Hematopoietic multipotent progenitor cell treated with erythropoietin and hydrocortisone succinate and interleukin-3 and kit ligand, for 15 days (in vitro differentiated cells): ENCODE measurements at regions not wholly inside any gene's neighbourhood (a gene's known extent, or its start where the extent isn't known, plus 50 kb on each side); places are given as distances from the start of the nearest gene placed in this dataset.

ENCODE experiments used
- DNase-seq: peaks from one replicate; pipeline ENCODE4 v3.0.0-alpha.2; 2015; ENCODE audit warnings: low spot score

DNA sequence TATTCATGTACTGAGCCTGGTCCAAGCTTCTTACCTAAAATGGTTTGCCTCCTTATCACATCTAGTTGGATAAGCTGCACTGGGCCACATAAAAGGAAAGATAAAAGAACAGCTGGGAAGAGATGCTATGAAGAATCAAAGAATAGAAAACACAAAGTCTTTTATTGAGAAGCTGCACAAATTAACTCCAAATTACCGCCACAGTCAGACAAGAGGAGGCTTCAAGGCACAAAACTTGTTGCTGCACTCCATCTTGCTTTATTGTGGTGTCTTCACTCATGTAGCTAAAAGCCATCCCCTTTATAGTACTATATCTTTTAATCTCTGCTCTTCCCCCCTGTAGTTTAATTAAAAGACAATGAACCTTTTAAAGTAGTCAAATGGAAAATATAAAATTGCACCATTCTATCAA, 330.6 kb upstream of the PMFBP1 start:
- no peak for DNase-seq

DNA sequence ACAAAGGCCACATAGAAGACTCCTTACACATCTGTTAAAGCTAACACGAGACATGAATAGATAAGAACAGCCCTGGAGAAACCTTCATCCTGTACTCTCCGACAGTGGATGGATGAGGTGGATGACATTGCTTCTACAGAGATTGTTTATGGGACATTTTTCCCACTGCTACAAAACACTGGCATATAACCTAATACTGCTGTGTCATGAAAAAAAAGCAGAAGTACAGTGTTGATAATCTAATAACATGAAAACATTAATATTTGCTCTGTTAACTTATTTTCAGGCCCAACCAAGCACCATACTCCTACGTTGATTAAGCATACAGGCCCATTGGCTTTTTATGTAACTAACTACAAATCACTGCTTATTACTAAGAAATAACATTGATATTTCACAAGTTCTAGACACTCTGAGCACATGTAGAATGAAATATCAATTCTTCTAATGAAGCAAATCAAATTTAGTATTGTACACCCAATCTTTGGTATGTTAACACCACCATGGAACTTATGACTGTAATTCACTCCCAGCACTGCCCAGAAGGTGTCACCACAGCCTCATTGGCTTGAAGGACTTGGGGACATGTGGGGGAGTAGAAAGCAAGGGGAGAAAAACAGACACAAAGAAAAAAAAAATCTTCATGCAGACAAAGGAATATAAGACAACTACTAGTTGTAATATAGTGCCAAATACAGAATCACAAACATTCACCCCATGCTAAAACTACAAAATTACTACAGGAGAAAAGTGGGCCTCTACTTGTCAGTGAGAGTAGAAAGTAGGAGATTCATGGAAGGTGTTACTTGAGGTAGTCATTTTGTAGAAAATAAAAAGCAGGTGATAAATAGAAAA, 330.0 kb upstream of the PMFBP1 start:
- peak; percentile 26 for DNase-seq

DNA sequence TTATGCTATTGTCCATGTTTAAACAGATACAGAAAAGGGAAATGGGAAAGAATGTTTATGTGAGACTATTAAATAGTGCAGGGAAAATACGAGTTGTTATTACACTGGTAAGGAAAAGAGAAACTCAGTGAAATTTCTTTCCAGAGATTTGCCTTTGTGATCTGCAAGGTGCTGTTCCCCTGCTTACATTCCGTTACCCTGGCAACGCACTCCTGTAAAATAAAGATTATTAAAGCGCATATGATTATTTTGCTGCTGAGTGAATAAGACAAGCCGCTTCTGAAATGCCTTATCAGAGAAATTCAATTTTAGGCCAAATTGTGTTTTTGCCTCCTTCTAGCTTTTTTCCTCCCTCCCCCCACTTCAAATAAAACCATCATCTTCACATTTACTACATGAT, 328.6 kb upstream of the PMFBP1 start:
- no peak for DNase-seq

DNA sequence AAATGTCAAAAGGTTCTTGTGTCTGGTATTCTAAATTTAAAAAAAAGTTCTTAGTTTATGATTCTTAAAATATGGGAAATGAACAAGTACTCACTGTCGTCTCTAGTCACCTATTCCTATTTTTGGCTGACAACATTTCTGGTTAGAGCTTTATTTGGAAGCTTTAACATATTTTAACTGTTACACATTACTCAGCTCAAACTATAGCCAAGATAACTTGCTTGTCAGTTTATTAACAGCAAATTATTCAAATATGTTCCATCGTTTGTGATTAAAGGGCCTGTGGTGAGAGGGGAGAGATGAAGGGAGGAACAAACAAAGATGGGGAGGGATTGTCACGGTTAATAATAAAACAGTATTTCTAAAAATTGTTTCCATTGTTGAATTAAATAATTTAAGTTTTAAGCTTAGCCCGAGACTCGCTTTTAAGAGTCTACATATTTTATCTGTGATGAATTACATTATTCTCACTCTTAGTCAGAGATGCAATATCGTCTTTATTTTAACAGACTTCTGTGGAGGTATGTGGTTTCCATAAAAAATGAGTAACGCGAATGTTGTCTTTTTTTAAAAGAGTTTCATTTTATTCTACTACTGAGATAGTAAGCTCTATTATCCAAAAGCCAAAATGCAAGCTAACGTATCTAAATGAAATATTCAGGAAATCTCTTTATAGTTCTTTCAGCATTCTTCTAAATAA, 321.9 kb upstream of the PMFBP1 start:
- no peak for DNase-seq

DNA sequence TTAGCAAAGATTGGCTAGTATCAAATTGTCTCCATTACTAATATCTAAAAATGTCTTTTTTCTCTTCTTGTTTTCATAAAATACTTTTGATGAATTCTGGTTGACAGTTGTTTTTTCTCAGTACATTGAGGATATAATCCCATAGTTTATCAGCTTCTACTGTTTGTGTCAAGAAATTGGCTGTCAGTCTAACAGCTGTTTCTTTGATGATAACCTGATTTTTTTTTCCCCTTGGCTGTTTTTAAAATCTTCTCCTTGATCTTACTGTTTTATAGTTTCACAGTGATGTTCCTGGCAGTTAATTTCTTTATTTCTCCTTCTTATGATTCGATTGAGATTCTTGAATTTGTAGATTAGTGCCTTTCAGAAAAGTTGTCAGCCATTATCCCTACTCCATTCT, 315.3 kb upstream of the PMFBP1 start:
- no peak for DNase-seq

DNA sequence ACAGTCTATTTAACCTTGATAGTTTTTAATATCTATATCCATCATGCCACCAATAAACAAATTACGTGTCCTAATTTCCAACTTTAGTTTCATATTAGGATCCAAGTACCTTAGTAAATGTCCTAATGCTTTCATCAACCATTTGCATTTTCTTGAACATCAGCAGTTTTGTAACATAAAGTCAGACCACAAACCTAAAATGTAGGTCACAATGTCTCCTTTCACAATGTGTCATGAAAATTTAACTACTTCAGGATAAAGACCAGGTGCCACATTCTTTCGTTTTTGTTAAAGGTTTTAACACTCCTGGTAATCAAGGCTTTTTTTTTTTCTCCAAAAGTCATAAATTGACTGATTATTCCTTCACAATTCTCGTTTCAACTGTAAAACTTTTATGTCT, 310.7 kb upstream of the PMFBP1 start:
- DNase-seq = no peak

DNA sequence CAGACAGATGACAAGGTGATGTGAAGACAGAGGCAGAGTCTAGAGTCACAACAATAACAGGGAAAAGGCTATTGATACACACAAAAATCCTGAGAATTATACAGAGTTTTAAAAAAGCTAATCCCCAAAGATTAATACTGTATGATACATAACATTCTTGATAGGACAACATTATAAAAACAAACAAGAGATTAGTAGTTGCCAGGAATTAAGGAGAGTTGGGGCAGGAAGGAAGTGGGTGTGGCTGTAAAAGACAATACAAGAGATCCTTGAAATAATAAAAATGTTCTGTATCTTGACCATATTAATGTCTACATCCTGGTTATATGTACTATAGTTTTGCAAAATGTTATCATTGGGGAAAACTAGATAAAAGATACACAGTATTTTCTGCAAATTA, 309.5 kb upstream of the PMFBP1 start:
- no peak for DNase-seq

DNA sequence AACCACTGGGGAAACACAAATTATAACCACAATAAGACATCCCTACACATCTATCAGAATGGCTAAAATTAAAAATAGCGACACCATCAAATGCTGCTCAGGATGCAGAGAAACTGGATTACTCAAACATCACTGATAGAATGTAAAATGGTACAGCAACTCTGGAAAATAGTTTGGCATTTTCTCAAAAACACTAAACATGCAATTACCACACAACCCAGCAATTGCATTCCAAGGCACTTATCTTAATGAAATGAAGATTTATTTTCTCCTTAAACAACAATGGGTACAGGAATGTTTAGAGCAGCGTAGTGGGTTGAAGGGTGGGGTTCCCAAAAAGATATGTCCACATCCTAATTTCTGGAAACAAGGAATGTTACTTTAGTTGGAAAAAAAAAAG, 309.0 kb upstream of the PMFBP1 start:
- DNase-seq = no peak

DNA sequence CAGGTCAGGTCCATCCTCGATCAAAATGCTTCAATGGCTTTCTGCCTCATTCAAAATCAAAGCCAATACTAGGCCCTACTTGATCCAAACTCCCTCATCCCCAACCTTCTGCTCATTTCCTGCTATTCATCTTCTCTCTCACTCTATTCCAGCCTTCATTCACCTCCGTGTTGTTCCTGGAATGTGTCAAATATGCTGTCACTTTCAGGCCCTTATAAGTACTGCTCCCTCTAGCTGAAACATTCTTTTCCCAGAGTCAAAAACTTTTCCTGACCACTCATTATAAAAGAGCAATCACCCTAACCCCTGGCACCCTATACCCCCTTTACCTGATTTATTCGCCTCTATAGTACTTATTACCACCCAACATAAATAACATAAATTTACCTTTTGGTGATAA, 303.7 kb upstream of the PMFBP1 start:
- DNase-seq = no peak

DNA sequence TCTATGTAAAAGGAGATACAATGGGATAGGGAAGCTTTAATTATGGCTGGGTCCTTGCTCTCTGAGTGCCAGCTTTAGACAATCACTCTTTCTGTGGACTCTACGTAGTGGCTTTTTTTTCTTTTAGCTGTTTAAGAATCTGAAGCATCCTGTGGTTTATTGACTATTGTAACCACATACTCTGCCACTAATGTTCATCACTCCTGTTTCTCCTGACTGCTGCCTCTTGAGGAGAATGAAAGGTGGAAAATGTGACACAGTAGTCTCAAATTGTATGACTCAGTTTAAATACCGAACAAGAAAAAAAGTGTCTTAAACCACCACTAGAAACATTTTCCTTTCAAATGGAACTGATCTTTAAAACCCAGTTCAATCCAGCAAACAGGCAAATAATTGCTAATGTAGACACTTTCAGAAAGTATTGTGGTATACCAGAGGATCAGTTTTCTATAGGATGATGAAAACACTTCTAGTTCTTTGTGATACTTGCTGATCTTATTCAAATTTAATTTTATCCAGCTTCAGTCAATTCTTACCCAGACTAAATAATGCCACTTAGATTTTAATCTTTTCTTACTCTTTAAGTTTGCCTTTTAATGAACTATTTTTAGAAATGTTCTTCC, 302.7 kb upstream of the PMFBP1 start:
- DNase-seq = no peak

DNA sequence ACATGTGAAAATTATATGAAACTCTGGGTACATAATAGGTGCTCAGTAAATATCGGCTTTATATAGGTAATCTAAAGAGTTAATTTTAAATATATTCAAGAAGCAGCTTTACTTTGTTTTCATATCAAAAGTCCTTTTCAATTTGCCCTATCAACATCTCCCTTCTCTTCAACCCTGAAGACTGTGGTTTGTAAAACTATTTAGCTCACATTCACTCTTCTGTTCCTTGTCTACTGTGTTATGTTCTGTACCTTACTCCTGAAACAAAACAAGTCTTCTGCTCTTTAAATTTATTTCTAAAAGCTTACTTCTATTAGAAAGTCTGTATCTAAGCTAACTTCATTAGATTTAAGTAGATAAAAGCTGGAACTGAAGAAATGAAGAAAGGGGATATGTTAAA, 301.7 kb upstream of the PMFBP1 start:
- no peak for DNase-seq

DNA sequence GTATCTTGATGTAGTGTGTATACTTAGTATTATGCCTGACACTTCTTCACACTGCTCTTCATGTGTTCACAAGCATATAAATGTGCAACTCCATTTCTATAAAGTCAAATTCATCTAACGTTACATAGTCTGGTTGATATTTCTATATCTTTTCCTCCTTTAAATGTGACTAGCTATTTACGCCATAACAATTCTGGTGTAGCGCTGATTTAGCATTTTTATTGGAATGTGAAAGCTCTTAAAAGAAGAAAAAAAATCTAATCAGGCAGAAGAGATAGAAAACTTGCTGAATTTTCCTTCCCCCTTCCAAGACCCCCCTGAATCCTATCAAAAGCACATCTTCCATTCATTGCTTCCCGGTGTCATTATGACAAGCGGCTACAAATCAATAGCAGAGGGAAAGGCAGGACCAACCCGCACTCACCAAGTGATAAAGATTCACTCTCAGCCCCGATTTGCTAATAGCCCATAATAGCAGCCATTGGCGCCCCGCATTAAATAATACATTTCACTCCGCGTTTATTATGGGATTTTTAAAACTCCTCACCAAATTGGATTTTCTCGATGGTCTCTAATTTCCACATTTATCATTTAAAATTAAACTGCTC, 299.5 kb upstream of the PMFBP1 start:
- no peak for DNase-seq

DNA sequence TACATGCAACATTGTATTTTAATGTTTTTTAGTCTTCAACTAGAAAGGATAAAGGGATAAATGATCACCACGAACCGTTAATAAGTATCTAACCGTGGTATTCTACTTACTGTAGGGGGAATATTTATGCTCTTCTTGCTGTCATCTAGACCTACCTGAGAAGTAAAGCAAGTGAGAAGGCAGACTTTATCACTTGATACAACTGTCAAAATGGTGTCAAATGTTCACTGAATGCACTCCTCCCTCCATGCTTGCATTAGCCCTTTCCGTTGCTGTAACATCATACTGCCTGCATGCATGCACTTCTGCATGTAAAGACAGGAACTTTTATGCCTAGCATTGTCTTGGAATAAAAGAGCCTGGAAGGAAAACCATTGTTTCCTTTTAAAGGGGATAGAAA, 298.6 kb upstream of the PMFBP1 start:
- DNase-seq = no peak

DNA sequence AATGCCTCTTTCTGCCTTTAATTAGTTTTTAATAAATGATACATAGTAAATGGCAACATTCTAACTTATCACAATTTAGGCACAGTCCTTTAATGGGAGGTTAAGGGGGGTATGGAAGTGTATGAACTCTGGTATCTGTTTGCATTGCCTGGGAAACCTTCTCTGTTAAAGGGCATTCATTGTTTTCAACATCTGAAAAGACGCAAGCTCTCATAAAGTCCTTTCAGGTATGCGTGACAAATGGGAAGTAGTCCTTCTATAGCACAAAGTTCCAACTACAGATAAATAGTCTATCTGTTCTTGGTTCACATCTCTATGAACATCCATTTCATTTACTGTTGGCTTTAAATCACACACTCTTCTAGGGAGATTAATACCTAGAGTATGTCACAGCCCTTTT, 298.0 kb upstream of the PMFBP1 start:
- no peak for DNase-seq

DNA sequence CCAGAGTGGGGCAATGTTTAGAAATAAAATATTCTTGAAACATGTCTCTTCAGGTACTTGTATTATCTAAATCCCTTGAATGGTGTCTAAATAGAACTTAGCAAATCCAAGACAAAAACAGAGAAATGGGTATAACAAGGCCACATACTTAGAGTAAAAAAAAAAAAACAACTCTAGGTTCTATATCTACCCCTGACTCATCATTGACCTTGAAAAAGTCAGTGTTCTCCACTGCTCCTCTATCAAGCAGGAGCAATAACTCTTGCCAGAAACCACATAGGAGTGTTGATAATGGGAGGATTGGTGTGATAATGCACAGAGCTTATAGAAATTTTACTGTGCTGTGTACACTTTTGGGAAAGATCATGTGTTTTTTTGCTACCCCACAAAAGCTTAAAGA, 296.6 kb upstream of the PMFBP1 start:
- DNase-seq = no peak

DNA sequence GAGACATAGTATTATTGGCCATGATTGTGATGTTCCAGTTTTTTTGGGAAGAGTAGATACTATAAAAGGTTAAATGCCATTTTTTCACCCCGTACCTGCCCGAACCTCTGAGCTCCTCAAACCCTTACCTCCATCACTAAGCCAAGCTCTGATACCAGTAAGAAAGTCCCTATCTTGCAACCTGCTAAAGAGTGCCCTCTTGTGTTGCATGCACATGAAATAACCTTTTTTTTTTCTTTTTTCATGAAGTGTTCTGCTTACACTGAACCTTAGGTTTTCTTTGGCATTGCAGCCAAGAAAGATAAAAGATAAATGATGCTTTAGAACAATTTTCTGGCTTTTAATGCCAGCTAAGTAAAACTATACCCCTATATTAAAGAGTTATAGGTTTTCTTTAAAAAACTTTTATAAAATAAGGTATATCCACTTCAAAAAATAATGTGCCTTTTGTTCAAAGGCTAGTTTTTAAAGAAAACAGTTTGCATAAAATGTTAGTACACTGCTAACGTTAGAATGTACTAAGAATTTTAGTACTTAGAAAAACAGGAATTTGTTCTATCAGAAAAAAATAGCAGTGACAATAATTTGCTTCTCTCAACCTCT, 295.3 kb upstream of the PMFBP1 start:
- DNase-seq = no peak

DNA sequence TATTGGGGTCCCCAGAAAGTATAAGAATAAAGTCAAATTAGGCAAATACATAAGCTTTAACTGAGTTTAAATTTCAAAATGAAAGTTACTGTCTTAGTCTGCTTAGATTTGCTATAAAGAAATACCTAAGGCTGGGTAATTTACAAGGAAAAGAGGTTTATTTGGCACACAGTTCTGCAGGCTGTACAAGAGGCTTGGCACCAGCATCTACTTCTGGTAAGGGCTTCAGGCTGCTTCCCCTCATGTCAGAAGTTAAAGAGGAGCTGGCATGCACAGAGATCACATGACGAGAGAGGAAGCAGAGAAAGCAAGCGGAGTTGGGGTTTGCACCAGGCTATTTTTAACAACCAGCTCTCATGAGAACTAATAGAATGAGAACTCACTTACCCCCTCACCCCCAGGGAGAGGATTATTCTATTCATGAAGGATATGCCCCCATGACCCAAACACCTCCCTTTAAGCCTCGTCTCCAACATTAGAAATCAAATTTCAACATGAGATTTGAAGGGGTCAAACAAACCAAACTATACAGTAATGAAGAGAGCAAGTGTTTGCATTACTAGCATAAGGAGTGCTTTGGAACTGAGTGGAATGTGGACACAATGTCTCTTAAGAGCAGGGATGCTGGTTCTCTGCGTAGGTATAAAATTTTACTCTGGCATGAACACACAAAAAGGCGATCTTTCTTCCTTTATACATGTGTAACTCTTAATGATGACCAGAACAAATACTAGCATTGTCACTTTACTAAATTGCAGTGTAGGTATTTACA, 292.8 kb upstream of the PMFBP1 start:
- no peak for DNase-seq

DNA sequence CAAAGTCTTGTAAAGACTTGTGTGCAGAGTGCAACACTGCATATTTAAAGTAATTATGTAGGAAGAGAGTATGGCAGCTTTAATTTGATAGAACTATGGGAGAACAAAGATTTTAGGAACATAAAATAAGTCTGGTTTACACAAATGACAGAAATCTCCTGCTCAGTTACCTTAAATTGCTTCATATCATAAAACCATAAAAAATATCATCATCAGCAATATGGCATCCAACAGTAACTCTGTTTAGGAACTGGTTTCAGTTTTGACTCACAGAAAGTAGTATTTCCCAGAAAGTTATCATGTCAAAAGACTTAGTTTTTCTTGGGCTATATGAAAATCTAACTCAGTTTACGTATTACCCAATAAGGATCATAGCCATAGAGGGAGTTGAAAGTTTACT, 292.1 kb upstream of the PMFBP1 start:
- DNase-seq = no peak

DNA sequence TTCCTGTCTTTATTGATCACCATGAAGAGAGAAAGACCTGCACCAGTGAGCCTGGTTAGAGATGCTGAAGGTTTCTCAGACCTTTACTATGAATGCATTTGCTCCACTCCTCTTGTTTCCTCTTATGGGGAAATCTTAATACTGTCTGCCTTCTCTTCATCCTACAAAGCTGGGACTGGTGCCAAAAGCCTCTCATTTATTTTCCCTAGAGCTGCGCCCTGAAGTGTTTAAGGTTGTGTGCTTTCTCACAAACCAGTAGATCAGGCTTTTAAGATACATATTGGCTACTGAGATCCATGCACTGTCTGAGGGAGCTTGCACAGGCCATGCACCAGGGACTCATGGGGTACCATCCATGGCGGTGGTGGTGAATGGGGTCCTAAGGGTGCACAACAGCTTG, 286.1 kb upstream of the PMFBP1 start:
- no peak for DNase-seq

DNA sequence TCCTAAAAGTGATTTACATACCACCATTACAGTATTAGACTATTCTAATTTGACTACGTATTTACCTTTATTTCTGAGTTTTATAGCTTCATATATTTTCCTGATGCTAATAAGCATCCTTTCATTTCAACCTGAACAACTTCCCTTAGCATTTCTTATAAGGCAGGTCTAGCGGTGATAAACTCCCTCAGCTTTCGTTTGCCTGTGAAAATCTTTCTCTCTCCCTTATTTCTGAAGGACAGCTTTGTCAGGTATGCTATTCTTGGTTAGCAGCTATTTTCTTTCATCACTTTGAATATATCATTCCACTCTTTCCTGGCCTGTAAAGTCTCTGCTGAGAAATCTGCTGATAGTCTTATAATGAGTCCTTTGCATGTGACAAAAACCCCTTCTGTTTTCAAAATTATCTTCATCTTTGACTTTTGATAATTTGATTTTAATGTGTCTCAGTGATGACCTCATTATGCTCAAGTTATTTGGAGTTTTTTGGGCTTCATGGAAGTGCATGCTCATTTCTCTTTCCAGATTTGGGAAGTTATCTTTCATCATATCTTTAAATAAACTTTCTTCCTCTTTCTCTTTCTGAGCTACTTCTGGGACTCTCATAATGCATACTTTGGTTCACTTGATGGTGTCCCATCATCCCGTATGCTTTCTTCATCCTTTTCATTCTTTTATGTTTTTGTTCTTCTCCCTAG, 285.4 kb upstream of the PMFBP1 start:
- no peak for DNase-seq
